ENCODE measurements at regions not wholly inside any gene's neighbourhood (a gene's known extent, or its start where the extent isn't known, plus 50 kb on each side); places are given as distances from the start of the nearest gene placed in this dataset.

DNA sequence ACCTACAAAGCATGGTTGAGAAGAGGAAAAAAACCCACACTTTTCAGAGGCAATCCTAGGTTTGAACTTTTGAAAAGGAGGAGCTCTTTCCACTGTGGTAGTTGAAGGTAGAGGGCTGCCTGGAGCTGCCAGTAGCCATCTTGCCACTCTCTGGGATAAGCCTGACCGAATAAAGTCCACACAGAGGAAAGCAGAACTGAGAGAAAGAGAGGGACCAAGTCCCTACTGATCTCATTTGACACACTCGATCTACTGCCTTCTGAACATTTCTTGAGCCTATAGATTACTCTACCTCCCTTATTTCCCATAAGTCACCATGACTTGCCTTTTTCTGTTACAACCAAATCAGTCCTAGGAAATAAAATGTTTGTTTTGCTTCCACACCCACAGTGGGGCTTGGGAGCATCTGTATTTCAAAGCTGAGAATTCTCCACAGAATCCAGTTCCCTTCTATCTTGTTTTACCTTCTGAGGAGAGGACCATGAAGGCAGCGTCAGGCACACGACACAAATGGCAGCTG is 147.0 kb upstream of the PTPRK start:
- TF ChIP-seq, protein P1, sequence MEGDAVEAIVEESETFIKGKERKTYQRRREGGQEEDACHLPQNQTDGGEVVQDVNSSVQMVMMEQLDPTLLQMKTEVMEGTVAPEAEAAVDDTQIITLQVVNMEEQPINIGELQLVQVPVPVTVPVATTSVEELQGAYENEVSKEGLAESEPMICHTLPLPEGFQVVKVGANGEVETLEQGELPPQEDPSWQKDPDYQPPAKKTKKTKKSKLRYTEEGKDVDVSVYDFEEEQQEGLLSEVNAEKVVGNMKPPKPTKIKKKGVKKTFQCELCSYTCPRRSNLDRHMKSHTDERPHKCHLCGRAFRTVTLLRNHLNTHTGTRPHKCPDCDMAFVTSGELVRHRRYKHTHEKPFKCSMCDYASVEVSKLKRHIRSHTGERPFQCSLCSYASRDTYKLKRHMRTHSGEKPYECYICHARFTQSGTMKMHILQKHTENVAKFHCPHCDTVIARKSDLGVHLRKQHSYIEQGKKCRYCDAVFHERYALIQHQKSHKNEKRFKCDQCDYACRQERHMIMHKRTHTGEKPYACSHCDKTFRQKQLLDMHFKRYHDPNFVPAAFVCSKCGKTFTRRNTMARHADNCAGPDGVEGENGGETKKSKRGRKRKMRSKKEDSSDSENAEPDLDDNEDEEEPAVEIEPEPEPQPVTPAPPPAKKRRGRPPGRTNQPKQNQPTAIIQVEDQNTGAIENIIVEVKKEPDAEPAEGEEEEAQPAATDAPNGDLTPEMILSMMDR (IDR thresholded peaks at IDR 0.05), result no peak
- no peak for TF ChIP-seq POLR2AphosphoS5 (IDR thresholded peaks at IDR 0.05)

All from stomach (tissue), 4 donors.